NCI-H69 (cell line): ENCODE measurements at regions not wholly inside any gene's neighbourhood (a gene's known extent, or its start where the extent isn't known, plus 50 kb on each side); places are given as distances from the start of the nearest gene placed in this dataset.
"Not testable (repeated sequence)": the region's sequence is repeated elsewhere in the genome, so short reads cannot be mapped to it uniquely, and the experiment has no call there.

Experiments
- DNase-seq: peaks from one replicate; lab custom pipeline; 2025; lab: John Stamatoyannopoulos, UW

DNA sequence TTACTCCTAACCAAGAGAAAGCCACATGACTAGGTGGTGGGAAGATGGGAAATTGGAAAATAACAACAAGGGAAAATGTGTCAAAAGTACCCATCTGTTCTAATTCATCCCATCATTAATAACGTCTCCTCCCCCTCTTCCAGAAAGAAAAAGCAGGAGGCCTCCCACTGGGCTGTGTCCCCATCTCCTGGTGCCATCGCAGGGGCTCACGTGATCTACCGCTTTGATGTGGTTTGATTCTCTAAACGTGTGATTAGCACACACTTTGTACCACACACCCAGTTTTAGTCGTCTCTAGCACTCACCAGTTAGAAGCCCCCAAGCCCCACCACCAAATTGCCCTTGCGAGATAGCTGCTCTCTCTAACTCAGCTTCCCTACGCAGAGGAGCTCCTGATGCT is 353.6 kb downstream of the RRAGC start:
- no peak for DNase-seq

DNA sequence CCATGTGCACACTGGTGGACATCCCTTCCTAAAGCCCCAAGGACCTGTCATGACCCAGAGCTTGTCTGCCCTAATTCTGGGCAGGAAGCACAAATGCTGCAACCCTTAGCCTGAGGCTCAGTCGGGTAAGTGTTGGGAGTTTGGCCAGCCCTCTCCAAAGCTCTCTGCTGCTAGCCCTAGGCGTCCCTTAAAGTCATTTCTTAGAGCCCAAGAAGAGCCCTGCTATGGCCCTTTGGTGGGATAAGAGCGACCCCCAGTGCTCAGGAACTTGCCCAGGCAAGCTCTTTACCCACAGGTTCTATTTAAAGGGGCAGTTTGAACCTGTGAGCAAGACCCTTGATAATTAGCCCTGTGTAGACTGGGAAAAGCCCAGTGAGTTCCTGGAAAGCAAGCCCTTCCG is 356.8 kb downstream of the RRAGC start:
- DNase-seq = no peak

DNA sequence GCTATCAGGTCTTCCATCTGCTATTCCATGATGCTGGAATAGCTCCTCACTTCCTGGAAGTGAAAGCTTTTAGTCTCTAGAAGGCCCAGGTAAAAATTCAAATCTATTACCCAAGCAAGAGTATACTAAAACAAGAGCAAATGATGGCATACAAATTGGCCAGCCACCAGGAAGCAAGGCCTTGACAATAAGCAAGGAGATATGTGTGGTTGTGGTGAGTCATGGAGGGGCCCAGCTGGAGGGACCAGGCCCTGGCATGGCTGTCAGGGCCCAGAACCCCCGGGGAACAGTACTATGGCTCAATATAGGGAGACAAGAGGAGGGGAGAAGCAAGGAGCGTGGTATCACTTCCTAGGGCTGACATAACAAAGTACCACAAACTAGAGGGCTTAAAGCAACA is 358.7 kb downstream of the RRAGC start:
- no peak for DNase-seq

DNA sequence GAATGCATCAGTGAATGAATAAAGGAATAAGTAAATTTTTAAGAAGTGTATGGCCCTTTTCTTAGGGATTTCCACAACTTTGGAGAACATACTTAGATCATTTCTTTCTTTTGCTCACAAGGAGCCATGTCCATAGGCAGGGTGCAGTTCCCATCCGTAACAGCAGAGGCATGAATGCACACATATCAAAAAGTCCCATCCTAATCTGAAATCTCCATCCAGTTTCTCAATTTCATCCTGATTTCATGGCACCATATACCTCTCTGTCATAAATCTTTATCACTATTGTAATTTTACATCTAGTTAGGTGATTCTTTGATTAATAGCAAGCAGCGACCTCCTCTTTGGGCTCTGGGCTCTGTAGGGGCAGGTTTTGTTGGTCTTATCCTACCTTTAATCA is 359.2 kb downstream of the RRAGC start:
- no peak for DNase-seq

DNA sequence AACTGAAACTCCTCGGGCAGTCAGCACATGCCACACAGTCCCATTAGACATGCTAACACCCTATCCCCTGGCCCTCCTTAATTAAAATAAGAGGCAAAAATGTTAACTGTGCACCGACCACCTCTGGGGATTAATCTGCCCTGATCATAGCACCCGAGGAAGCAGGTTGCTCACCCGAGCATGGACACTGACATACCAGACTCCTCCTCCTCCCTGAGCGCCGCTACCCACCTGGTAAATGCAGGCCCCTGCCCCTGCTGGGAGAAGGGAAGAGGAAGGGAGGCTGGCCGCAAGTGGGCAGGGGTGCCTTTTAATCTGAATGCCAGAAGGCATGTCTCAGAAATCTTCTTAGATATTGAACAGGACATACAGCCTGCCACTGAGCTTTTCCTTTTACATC is 360.9 kb downstream of the RRAGC start:
- DNase-seq = no peak

DNA sequence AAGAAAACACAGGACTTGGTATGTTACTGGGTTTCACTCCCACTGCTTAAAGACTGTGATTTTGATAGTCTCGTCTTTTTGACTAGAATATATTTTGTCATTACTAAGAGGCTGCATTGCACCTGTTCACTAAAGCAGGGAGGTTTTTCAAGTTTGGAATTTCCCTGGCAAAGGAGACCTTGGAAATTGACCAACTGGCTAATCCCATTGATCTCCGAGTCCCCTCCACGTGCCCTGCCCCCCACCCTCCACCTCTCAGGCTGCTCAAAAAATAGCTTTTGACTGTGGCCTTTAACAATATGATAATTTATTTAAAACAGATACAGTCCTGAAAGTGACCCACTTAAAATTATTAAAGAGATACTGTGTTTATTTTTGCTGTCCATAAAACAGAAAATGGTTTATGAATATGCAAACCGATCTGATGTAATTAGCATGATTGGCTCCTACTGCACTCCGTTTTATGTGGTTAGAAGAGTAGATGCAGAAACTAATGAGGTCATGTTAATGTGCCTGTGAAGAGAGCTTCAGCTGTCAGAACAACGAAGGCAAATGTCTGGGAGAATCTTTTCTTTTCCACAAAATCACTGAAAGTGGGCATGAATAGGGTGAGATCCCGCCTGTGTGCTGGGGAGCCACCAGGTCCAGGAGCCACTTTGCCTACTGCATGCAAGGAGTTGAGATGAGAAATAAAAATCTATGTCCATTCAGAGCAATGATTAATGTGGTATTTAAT is 361.5 kb downstream of the RRAGC start:
- DNase-seq = no peak

DNA sequence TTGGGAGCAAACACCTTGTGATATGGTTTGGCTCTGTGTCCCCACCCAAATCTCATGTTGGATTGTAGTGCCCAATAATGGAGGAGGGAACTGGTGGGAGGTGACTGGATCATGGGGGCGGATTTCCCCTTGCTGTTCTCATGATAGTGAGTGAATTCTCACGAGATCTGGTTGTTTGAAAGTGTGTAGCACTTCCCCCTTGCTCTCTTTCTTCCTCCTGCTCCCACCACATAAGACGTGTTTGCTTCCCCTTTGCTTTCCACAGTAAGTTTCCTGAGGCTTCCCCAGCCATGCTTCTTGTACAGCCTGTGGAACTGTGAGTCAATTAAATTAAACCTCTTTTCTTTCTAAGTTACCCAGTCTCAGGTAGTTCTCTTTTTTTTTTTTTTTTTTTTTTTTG is 366.3 kb downstream of the RRAGC start:
- not testable (repeated sequence) for DNase-seq

DNA sequence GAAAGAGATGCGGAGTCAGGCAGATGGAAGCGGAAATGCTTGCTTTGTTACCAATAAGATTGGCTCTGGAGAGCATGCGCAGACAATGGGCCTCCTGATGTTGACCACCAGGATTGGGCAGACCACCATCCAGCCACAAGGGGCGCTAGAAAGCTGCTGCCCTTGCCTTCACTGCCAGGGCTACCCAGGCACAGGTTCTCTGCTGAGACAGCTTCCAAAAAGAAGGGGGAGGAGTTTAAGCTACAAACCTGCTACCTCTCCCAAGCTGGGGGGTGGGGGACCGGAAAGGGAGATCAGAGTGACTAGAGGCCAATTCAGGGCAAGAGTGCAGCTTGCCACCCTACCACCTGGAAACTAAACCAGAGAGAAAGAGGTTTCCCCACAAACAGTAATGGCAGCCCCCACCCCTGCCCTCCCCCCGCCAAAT is 369.7 kb downstream of the RRAGC start:
- peak; percentile 25 for DNase-seq

DNA sequence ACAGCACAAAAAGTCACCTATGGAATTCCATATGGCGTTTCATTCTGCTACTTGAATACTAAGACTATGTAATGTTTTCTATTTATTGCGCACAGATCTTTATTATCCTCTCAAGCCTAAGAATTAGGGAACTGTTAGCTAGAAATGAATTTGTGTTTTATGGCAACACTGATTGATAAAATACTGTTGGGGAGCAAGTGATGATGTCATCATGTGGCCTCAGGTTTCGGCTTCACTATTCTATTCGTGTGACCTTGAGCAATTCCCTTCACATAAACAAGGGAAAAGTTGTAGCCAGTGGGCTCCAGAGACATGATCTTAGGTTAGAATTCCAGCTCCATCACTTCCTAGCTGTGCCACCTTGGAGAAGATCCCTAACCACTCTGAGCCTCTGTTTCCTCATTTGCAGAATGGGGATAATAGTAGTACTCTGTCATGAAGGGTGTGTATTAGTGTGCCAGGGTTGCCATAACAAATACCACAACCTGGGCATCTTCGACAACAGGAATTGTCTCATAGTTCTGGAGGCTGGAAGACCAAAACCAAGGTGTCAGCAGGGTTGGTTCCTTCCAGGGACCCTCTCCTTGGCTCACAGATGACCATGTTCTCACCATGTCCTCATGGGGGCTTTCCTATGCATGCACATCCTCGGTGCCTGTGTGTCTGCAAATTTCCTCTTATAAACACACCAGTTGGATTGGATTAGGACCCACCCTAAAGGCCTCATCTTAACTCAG is 371.2 kb downstream of the RRAGC start:
- no peak for DNase-seq

DNA sequence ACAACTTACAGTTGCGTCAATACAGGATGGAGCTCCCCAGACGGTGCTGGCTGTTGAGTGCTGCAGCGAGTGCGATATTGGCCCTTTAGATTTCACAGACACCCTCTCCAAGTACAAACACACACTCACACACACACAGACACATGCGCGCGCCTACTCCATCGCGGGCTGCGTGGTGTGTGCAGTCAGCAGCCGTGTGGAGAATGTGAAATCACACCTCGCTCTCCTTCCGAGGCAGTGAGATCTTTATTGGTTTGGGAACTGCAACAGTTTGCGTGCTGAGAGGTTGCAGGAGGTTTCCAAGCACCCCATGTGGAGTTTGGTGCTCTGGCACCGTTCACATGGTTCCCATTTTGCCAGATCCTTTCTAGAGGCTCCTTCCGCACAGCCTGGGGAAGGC is 372.2 kb downstream of the RRAGC start:
- DNase-seq = no peak

DNA sequence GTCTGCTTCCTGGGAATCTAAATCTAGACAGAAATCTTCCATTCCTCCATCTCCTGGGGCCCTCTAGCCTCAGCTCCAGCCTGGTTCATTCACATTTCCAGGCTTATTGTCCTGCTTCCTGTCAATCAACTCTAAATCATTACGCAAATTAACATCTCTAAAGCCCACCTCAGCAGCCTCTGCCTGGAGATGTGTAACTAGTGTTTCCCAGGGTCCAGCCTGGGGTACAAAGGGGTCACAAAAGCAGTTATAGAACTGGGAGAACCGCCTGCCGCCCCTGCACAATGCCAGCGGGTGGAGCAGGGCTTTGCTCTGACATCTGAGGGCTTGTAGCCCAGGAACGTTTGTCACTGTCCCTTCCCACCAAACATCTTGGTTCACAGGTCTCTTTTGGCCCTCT is 373.5 kb downstream of the RRAGC start:
- DNase-seq = no peak

DNA sequence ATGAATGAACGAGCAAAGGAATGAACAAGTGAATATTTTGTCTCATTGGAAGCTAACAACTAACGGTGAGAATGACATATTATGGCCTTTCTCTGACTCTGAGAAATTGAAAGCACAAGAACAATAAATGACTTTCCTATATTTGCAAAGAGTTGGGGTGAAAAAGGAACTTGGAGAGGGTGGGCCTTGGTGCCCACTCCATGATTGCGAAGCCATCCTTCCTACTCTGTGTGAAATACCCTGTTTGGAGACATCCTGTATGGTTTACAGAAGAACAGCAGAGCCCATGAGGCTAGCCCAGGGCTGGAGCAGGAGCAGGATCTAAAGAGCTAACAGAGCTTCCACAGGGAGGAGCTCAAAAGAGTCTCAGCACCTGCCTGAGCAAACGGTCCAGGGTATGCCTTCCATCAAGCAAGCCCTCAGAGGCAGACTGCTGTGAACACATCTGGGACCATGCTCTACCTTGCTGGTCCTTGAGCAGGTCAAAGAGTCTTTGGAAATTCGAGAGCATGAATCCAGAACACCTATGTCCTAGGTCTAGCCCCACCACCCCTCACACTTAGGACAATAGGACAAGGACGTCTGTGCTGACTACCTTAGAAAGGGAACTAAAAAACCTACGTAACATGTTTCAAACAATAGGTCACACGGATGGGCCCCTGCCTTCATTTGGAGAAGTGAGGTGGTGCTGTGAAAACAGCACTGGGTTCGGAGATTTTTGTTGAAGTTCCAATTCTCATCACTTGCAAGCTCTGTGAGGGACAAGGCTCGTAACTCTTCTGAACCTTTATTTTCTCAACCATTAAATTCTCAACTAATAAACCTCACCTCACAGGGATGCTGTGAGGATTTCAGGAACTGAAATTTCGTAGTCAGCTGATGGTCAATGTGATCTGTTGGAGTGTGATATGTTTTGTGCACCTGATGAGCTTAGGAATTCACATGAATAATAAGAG is 377.4 kb downstream of the RRAGC start:
- no peak for DNase-seq

DNA sequence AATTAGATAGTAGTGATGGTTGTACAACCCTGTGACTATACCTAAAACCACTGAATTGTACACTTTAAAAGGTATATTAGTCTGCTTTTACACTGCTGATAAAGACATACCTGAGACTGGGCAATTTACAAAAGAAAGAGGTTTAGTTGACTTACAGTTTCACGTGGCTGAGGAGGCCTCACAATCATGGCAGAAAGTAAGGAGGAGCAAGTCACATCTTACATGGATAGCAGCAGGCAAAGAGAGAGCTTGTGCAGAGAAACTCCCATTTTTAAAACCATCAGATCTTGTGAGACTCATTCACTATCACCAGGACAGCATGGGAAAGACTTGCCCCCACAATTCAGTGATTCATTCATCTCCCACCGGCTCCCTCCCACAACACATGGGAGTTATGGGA is 379.9 kb downstream of the RRAGC start:
- DNase-seq = not testable (repeated sequence)

DNA sequence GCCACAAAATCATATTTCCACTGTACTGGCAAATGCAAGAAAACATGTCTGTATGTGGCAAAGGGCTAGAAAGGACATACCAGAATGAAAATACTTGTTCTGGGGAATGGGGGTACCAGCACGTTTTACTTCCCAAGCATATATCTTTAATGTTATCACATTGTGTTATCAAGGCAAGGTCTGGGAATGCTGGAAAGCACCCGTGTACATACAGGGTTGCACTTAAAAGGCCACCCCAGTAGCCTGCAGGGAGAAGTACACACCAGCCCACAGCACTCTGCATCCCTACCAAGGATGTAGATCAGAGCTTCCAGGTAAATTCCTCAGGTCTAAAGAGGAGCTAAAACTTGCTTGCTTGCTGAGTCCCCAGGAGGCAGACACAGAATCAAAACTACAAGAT is 381.8 kb downstream of the RRAGC start:
- no peak for DNase-seq

DNA sequence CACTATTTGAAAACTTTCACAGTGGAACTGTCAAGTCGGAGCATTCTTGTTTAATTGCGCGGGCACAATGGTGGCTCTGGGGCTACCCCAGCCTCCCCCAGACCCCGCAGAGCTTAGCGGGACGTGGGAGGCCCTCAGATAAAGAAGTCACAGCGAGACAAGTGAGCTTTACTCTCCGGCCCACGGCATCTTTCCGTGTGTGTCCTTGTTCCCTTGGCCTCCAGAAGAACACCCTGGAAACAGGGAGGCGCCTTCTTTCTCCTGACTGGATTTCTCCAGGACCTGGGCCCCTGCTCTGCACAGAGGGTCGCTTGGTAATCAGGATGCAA is 382.8 kb downstream of the RRAGC start:
- DNase-seq = no peak

DNA sequence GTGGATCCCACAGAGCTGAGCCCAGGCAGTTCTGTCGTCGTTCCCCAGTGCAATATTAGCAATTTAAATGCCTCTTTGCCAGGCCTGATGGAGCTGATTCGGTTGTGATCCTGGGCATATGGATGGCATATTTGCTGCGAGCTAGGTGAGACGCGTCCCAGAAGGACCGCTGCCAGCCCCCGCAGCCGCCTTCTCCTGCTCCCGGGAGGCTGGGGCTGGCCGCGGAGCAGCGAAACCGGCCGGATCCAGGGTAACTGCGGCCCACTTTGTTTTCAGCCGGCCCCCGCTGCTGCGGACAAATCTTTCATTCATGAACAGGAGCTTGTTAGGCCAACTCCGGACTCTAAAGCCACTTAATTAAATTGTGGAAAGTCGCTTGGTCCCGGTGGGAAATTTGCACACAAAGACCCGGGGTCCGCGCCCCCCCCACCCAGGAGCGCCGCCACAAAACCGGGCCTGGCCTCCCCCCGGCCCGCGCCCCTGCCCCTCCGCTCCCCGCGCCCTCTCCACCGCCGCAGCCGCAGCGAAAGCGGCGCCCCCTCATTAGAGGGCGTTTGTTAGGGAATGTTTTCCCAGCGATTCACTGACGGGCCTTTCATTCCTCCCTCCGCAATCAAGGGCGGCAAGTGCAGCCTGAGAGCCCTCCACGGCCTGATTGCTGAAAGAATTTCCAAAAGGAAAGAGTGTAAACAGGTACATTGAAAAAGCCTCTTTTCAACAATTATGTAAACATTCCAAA is 383.3 kb downstream of the RRAGC start:
- no peak for DNase-seq

DNA sequence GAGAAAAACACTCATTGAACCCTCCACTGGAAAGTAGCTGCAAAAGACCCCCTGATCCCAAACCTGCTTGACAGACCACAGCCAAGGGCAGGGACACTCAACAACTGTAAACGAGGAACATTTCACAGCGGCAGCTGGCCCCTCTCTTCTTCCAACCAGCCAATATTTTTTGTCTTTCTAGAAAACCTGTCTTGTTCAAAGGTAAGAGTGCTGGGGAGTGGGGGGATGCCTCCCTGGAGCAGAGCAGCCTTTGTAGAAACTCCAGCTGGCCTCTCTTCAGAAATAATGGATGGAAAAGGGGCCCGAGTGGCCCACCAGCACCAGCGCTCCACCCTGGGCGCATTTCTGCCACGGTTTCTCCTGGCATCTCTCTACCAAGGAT is 384.0 kb downstream of the RRAGC start:
- DNase-seq = no peak

DNA sequence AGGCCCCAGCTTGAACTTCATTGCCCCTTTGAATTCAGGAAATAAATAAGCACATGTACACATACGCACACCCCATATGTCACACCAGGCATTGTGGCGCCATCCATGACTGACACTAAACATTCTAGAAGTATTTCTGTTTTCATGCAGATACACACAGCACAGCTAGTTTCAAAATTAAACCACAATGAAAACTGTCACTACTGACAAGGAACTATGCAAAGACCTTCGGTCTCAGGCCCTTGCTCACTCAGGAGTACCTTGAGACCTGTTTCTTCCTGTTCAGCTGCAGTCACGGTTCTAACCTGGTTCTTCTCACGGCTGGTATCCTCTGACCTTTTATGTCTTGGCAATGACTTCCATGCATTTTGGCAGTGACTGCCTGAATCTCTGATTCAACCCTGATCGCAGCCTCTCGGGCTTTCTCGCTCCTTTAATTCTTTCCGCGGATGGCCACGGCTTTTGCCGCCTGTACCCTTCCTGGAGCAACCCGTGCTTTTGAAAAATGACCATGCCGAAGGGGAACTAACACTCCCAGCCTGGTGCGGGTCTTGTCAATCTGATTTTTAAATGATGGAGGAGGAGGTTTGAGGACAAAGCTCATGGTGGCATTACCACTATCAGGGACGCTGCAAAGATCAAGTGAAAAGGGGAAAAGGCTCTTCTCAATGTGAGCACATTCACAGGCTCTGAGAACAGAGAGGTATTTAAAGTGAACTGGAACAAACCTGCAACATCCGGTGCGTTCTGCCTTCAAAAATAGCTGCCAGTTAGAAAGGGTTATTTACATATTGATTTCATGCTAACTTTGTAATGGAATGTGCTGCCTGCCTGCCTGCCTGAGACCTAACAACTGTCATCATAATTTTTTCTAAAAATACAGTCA is 384.6 kb downstream of the RRAGC start:
- DNase-seq = no peak

DNA sequence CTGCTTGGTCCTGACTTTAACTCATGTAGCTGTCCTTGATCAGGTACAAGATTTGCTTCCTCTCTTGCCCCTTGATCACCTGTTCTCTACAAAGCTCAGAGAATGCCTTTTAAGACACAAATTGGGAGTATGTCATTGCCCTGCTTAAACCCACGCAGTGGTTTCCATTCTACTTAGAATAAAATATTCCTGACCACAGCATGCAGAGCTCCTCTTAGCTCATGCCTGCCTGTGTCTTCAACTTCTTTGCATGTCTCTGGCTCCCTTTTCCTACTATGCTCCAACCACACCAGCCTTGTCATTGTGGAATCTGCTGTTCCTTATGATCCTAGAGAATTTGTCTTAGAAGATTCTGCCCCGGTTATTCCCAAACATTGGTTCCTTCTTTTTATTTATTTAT is 393.1 kb downstream of the RRAGC start:
- DNase-seq = no peak

DNA sequence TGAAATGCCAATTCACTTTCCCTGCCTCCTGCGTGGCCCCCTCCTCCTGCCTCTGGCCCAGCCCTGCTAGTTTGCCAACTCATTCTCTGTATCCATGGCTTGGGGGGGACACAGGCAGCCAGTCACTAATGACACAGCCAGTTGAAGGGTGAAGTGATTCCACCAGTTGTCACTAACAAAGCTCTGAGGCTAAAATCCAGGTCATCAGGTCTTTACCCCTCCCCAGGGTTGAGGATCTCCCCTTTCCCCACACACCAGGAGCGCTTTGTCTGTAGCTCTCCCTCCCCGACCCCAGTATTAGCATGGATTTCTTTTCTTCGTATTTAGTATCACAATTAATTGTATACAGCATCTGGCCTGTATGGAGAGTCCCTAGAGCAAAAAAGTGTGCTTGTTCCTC is 394.1 kb downstream of the RRAGC start:
- no peak for DNase-seq

DNA sequence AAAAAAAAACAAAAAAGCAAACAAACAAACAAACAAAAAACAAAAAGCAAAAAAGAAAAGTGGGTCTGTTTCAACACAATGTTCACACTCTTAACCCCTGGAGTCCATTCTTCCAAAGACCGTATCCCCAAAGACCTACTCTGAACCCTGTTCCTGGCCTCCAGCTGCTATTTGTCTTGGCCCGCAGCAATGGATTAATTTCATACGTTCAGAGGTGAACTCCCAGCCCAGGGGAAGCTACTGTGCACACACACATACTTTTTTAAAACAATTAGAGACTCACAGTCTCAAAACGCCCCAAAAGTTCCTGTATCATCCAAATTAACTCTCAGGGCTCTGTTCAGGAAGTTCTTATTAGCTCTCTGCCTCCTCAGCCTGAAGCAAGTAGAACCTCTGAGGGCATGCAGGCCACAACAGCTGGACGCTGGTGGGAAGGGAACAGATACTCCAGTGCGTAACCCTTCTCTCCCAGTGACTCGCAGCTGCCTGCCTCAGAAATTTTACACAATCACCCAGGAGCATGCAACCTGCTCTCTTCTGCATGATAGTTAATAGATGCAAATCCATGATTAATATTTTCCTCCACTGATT is 395.4 kb downstream of the RRAGC start:
- DNase-seq = no peak
